NCI-H526 (cell line): ENCODE measurements at regions not wholly inside any gene's neighbourhood (a gene's known extent, or its start where the extent isn't known, plus 50 kb on each side); places are given as distances from the start of the nearest gene placed in this dataset.
A peak's percentile ranks its signal among the peaks of the same experiment; 100 is the strongest.
"Not testable (repeated sequence)": the region's sequence is repeated elsewhere in the genome, so short reads cannot be mapped to it uniquely, and the experiment has no call there.

Experiments used
- DNase-seq, 2 experiments: peaks; one replicate each; lab custom pipeline; 2025; lab: John Stamatoyannopoulos, UW

DNA sequence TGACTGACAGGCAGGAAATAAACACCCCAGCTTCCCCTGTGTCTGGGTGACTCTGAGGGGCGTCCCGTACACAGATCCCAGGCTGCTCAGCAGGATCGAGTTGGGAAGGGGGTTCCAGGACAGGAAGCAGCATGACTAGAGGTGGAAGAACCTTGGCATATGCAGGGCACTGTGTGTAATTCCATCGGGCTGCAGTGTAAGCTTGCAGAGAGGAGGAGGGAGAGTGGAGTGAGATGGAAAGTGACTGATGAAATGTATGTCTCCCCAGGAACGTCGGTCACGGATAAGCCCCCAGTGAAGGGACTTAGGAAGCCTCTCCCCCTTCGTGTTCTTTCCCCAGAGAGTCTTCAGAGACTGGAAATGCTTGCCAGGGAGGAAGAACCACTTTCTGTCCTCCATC lies 198.4 kb upstream of the SULF2 start:
- not testable (repeated sequence) for DNase-seq

DNA sequence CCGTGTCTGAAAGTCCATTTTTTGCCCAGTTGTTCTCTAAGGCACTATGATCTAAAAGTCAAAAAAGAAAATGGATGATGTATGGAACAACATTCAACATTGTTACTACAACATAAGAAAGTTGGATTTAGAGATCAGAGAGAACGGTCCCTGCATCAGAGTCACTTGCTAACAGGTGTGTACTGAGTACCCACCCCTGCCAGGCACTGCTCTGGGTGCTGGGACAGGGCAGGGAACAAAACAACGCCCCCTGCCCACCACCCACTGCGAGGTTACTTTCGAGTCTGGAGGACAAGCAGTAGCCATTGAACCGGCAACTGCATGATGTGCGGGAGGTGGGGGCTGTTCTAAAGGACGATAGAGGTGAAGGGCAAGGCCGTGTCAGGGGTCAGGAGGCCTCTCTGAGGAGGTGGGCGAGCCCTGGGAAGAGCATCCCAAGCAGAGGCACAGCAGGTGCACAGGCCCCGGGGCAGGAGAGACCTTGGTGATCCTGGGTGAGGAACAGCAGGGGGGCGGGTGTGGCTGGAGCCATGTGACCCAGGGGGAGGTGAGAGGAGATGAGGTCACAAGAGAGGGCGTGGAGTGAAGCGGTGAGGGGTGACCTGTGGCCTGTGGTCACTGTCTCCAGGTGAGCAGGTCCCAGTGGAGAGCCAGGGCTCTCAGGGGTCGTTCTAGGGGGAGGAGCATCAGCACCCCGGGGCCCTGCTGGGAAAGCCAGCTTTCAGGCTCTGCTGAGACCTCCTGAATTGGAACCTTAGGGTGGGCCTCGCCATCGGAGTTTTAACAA lies 197.5 kb upstream of the SULF2 start:
- DNase-seq = no peak

DNA sequence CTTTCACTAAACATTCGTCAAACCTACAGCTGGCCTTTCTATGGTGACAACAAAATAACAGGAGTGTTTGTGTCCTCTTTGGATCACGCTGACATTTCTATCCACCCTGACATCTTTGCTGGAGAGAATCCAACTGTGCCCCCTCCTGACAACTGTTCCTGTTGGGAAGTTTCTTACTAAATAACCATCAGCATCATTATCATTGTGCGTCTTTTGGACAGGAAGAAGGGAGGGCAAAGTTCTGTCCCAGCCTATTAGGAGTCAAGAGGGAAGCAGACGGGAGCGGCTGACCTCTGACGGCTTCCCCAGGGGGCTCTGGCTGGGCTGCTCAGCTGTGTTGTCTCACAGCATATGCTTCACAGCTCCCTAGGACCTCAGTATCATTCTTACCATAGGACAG lies 195.9 kb upstream of the SULF2 start:
- DNase-seq = no peak

DNA sequence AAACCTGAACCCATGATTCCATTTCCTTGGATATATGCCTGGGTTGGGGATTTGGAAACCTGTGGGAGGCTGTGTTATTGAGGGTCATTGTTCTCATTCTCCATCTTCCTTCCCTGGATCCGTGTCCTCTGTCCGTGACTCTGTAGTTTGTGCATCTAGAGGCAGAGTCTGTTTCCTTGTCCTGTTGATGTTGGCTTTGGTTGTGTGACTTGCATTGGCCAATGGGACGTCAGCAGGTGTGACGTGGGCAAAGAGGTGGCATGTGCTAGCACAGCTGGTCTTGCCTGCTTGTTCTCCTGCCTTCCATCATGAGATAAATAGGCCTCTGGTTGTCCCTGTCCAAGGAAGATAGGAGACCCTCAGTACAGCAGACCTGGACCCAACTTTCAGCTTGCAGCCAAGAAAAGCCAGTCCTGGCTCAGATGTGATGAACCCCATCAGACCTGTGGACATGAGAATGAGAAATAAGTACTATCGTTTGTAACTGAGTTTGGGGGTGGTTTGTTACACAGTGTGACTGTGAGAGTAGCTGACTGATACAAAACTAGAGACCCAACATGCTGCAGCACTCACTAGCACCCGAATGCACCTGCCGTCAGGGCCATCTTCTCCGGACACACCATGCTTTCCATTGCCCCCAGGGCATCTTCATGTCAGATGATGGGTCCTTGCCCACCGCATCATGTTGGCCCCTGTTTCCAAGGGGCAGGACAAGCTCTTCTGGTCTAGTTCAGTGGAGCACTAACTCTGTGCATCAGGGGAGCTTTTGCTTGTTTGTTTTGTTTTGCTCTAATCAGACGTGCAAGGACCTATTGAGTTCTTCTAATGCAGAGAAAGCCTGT lies 195.3 kb upstream of the SULF2 start:
- no peak for DNase-seq

DNA sequence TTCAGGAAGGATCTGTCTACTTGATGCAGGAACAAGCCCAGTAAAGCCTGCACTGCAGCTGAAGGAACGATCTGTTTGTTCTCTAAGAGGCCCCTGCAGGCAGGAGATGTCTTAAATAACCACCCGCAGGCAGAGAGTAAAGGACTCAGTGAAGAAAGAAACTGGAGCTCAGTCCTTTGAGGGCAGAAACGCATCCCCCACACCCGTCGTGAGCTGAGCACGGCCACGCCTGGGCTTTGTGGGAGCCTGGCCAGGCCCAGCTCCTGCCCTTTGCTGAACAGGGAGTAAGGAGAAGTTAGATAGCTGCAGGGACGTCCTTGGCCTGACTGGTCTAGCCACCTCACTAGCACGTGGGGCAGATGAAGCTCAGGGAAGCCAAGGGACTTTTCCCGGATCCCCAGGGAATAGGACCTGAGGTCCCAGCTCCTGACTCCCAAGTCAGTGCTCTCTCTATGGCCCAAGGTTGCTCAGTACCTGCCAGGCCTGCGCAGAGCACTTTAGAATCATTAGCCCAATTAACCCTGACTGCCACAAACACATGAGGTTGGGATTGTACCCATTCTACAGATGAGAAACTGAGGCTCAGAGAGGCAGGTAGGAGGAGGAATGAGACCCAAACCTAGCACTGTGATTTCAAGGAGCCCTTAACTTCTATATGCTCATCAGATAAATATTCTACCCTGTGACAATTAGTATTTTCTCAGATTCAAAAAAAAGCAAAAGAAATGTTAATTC lies 194.2 kb upstream of the SULF2 start:
- not testable (repeated sequence) for DNase-seq

DNA sequence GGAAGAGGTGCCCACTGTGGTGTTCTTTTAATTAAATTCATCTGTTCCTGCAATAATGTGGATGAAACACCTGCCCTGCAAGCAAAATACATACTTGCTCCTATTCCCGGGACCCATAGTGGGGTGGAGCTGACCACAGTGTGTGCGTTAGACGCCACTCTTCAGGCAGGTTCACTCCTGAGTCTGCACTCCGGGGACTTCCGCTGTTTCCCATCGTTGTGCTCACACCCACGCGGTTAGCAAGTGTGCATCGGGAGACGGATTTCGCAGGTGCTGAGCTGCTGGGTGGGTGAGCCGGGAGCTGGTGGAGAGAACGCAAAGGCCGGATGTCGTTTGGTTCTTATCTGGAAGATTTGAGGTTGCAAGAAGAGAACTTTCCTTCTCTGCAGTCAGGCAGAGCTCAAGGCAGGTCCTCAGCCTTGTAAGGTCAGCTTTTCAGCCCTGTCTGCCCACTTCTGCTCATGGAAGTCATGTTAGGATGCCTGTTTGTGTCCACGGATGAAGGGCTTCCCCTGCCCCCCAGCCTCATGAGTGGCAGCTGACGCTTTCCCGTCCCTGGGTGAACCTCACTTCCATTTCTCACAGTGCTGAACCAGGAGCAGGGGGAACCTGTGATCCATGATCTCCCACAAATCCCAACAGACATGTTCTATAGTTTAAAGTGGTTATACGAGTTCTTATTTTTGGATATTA lies 193.3 kb upstream of the SULF2 start:
- DNase-seq = not testable (repeated sequence)

DNA sequence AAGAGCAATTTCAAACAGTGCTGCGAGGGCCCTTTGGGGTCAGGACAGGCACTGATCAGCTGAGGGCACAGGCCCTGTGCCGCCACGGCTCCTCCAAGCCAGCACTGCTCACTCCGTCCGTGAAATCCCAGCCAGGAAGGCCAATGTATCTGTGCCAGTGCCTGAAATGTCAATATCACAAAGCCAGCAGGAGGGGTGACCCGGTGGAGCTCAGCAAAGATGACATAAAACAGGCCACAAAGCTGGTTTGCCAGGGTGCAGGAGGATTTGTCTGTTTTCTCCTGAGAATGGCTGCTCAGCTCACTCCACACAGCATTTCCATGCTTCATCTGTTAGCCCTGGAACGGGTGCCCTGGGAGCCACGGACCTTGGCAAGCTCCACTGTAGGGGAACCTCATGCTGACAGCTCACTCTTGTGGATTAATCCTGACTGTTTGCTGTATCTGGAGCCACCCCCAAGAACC lies 192.5 kb upstream of the SULF2 start:
- not testable (repeated sequence) for DNase-seq

DNA sequence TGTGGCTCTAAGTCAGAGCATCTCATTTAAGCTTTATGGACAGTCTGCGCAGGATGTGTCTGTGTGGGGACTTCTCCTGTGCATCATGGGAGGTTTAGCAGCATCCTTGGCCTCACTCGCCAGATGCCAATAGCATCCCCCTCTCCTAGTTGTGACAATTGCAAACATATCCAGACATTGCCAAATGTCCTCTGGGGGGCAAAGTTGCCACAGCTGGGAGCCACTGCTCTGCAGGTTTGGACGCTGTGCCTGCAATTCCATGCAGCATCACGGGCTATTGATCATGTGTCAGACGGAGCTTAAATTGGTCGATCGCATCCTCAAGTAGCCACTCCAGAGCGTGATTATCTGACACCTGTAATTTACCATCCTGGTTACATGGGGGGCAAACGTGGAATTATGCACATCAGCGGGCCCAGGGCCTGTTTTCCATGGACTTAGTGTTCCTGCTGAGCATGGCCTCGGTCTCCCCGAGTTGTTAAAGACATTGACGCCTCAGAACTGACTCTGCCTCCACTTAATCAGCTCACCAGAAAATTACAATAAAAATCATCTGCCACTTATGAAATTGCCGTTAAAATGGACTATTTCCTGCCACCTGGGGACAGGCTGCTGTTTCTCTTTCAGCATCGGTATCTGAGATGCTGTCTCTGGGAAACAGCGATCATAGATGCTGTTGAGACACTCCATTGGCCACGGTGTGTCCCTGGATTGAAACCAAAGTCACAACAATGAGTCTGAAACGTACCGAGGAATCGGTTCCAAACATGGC lies 191.9 kb upstream of the SULF2 start:
- not testable (repeated sequence) for DNase-seq

DNA sequence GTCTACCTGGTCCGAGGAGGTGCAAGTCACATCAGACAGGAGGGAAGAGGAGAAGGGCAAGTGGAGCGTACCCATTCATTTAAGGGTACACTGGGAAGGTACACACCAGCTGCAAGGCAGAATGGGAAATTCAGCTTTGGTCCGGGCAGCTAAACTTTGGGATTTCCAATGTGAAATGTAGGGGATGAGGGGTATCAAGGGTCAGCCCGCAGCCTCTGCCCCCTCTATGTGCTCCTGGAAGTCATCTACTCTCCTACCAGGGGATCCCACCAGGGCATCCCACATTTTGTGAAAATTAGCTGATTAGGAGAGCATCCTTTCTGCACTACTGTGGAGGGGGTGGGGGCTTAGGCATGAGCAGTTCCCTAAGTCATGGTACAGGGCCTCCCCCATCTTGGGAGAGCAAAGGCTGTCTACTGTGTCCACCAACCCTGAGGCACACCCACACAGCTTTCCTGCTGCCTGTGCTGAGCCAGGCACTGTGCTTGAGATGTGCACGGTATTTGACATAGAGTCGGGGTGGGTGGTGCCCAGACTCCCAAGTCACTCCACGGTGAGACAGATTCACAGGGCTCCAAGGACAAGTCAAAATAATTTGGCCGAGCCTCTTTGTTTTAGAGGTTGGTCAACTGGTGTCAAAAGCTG lies 189.1 kb upstream of the SULF2 start:
- no peak for DNase-seq

DNA sequence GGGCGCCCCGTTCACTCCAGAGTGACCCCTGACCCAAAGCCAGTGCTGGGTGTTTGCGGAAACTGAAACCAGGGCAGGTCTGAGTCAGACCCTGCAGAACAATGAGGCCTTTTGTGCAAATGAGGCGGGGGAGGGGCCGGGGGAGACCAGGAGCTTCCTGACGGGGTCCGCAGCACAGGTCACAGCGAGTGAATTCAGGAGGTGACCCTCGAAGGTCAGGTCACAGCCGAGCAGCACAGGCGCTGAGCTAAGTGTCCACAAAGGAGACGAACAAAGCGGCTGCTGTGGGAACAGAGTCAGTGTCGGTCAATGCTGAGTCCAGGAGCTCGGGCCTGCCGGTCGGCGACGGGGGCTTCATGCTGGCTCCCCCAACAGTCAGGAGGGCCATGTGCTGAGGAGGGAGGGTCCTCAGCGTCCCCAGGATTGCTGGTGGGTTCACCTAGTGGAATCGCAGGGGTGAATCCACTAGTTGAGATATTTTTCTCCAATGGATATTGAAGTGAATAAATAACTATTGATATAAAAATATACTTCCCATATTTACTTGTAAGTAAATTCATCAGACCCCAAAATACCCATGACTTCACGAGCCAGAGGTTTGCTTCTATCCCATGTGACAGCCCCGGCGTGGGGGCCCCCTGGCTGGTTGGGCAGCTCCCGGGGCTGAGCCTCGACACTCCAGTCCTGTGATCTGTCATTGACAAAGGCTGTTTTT lies 188.4 kb upstream of the SULF2 start:
- DNase-seq = no peak

DNA sequence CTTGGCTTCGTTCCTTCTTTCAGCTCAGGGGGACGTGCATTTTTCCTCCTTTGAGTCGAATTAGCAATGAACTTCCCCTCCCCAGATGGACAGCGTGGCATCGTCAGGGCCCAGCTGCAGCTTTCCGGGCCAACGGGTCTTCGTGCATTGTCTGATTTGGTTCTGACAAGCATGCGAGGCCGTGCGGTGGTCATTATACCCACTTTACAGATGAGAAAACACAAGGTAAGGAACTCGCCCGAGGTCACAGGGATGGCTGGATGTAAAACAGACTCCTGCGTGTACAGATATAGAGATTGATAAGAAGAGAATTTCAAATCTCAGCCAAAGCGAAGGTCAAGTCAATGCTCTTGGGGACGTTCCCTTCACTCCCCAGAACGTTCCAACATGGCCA lies 187.6 kb upstream of the SULF2 start:
- no peak for DNase-seq

DNA sequence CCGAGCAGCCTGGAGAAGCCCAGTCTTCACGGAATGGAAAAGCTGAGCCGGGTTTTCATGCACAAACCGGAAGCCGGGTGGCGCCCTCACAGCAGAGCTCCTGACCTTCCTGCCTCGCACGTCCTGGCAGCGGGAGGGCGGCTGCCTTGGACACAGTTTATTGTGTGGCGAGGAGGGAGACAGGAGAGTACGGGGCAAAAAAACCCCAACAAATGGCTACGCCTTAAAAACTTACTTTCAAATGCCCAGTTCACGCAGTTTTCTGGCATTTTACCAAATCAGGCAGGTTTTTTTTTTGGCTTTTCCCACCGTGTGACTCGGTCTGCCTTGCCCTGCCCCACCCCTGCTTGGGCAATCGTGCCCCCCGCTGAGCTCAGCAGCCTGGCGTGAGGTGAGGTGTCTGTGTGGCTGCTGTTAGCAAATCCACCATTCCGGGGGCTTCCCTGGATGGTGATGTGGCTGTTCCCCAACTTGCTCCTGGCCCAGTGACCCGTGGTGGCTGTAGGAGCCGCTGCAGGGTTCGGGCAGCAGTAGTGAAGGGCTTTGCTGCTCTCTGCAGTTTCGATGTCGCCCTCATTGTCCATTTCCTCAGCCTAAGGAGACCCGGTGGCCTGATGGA lies 187.1 kb upstream of the SULF2 start:
- DNase-seq = peak in 1 of 2 experiments; percentile 47

DNA sequence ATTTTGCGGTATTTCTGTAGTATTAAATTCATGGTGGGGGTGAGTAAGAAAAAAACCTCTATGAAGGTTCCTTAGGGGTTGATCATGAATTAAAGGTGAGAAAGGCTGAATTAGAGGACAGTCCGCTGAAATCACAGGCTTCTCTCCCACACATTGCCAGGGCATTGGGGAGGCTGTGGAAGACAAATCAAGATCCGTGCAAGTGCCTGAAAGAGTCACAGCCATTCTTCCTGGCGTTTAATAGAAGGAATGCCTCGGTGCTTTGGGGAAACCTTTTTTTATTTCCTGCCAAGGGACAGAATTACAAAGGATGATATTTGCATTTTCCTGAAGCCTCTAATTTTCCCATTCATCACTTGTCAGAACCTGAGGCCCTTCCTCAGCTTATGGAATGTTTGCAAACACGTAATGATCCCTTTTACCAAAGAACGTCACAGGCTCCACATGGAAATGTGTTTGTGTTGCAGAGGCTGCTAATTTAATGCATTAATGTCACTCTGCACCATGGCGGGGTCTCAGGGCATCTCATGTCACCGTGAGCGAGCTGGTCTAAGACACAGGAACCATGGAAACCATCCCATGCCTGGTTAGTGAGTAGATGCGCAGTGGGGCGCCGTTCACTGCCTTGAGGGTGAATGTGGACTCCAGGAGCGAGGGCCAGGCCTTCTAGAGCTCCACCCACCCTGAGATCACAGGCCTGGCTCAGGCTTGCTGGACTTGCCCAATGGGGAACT lies 185.9 kb upstream of the SULF2 start:
- DNase-seq = peak in 1 of 2 experiments; percentile 18

DNA sequence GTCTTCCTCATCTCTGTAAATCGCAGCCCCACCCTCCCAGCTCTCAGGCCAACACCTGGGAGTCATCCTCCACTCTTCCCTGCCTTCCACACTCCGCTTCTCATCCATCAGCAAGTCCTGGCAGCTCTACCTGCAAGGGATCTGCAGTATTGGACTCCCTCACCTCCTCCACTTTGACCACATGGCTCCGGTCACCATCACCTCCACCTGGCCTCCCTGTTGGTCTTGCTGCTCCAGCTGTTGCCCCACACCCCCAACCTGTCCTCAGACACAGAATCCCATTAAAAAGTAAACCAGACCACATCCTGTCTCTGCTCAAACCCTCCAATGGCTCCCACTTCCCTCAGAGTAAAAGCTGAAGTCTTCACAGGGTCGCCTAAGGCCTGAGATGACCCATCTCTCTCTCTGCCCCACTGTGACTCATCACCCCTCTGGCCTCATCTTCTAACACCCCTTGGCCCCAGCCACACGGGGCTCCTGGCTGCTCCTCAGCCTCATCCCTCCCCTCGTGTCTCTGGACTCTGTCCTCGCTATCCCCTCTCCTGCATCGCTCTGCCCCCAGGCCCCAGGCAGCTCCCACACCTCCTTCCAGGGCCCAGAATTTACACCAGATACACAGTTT lies 185.1 kb upstream of the SULF2 start:
- no peak for DNase-seq

DNA sequence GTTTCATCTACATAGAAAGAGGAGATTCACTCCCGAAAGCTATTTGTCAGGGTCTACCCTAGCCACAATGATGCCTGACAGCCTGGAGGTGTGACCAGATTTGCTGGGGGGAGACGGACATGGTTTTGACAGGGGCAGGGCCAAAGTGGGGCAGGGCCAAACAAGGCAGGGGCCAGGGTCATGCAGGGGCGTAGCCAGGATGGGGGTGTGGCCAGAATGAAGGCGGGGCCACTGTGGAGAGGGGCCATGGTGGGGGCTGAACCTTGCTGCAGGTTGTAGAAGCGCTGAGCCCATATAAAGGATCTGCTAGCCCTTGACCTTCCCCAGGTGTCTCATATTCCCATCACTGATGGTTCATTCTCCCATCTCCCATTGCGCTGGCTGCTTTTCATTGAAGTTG lies 184.1 kb upstream of the SULF2 start:
- no peak for DNase-seq

DNA sequence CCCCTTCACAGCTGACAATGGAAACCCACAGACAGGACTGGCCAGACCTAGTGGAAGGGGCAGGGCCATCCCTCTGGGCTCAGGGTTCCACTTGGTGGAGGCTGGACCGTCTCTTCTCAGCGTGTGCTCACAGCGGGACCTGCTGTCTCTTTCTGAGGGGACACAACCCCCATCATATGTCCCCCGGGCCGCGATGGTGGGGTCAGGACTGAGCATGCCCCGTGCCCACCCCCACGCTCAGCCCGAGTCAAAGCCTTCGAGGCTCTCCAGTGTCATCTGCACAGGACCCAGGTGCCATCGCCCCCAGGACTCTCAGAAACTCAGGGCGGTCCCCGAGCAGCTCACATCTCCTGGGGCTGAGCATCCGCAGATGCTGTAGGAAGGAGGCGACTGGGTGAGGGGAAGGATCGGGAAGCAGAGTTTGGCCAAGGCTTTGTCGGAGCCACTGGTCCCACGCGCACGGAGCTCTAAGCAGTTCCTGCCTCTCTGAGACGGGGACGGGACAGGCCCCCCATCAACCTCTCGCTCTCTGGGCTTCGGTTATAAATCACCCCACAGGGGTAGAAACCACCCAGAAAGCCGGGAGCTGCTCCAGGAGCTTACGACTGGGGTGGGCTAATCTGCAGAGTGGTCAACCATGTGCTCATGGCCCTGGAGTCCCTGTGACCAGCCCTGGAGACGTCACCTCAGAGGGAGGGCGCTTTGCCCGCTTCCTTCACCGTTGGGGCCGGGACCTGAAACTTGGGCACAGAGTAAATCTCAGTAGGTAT lies 183.4 kb upstream of the SULF2 start:
- no peak for DNase-seq

DNA sequence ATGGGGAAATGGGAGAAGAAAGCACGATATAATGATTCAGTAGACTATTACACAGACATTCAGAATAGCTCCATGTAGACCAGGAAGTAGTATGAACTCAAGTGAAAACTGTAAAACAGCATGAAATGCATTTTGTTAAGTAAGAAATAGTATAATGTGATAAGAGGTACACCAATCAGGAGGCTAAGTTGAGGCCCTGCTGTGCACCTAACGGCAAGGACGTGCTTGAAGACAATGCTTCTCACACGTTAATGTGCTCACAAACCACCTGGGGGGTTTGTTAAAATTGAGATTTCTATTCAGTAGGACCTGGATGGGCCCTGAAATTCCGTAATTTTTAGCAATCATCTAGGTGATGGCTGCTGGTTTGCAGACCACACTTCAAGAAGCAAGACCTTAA lies 178.9 kb upstream of the SULF2 start:
- DNase-seq = no peak
